ENCODE measurements at regions not wholly inside any gene's neighbourhood (a gene's known extent, or its start where the extent isn't known, plus 50 kb on each side); places are given as distances from the start of the nearest gene placed in this dataset.

GRCh38 chr21:28789523-28789922 lies 203.2 kb downstream of the LTN1 start:
- TF ChIP-seq POLR2A (IDR thresholded peaks at IDR 0.05) (no peak), CTCF (IDR thresholded peaks at IDR 0.05) (no peak)
